ENCODE measurements at regions not wholly inside any gene's neighbourhood (a gene's known extent, or its start where the extent isn't known, plus 50 kb on each side); places are given as distances from the start of the nearest gene placed in this dataset.

GRCh38 chr11:122435540-122436187 is 219.9 kb upstream of the UBASH3B start (continued):
- TF ChIP-seq ZNF318 (IDR thresholded peaks at IDR 0.05; ENCODE audit: borderline replicate concordance in 1 of 2, low read depth in 1 of 2) = no peak
- no peak for TF ChIP-seq ZNF274 (IDR thresholded peaks at IDR 0.05; ENCODE audit: borderline replicate concordance, low read depth, low read length)

All from K562 (cell line).